Esophagus muscularis mucosa (tissue), 4 donors: ENCODE measurements at regions not wholly inside any gene's neighbourhood (a gene's known extent, or its start where the extent isn't known, plus 50 kb on each side); places are given as distances from the start of the nearest gene placed in this dataset.

ENCODE experiments used
- DNase-seq: peaks from one replicate; pipeline ENCODE4 v3.0.0-alpha.2; 2017; ENCODE audit errors: extremely low spot score
- H3K27ac ChIP-seq, 4 donors: fragments of 200-600 bp; sonication (generic); replicated peaks in 1 of 4; 1 replicate in 3 of 4; 2 replicates in 1 of 4; pipeline ENCODE4 v1.5.1; 2016 to 2019; ENCODE audit warnings: mild to moderate bottlenecking in 1 of 4
- H3K27me3 ChIP-seq, 4 donors: fragments of 200-600 bp; sonication (generic); one replicate each; pipeline versions ENCODE4 v1.5.1 to v1.6.0; 2016 to 2019
- H3K36me3 ChIP-seq, 4 donors: fragments of 200-600 bp; sonication (generic); one replicate each; pipeline ENCODE4 v1.5.1; 2016 to 2019
- H3K4me1 ChIP-seq, 4 donors: fragments of 200-600 bp; sonication (generic); one replicate each; pipeline ENCODE4 v1.5.1; 2016 to 2019
- H3K4me3 ChIP-seq, 4 donors: fragments of 200-600 bp; sonication (generic); 1 replicate in 2 of 4; 2 replicates in 2 of 4; pipeline ENCODE4 v1.5.1; 2016 to 2019; ENCODE audit warnings: mild to moderate bottlenecking in 4 of 4, moderate library complexity in 1 of 4
- H3K9me3 ChIP-seq, 4 donors: fragments of 200-600 bp; sonication (generic); 1 replicate in 3 of 4; 2 replicates in 1 of 4; pipeline ENCODE4 v1.5.1; 2016 to 2019
- CTCF ChIP-seq, 3 experiments: fragments of 200-600 bp in 2 of 3; fragments of 450-650 bp in 1 of 3; sonication (generic) in 2 of 3; IDR thresholded peaks; one replicate each; pipeline ENCODE4 v1.5.1; 2017 to 2019; ENCODE audit warnings: antibody characterized with exemption in 3 of 3, mild to moderate bottlenecking in 2 of 3, moderate library complexity in 1 of 3
- EP300 ChIP-seq: sonication (generic); formaldehyde crosslinking; IDR thresholded peaks from one replicate; pipeline ENCODE4 v1.6.1; 2017; ENCODE audit warnings: antibody characterized with exemption
- POLR2A ChIP-seq: fragments of 450-650 bp; IDR thresholded peaks from one replicate; pipeline ENCODE4 v1.6.1; 2017; ENCODE audit warnings: antibody characterized with exemption, moderate library complexity, mild to moderate bottlenecking, low read depth
- POLR2AphosphoS5 ChIP-seq, 2 donors: sonication (generic); formaldehyde crosslinking; IDR thresholded peaks; one replicate each; pipeline ENCODE4 v1.6.1; 2017; ENCODE audit warnings: antibody characterized with exemption in 2 of 2
- WGBS: methylation state at CpG from one replicate; pipeline ENCODE4 v1.1.5; 2018; 5-methylcytosine and 5-hydroxymethylcytosine counted together
- intact Hi-C: fragments of 100-400 bp; cut with DNase I; formaldehyde crosslinking; loops from one replicate; pipeline ENCODE4 v1.15.1; 2023

DNA sequence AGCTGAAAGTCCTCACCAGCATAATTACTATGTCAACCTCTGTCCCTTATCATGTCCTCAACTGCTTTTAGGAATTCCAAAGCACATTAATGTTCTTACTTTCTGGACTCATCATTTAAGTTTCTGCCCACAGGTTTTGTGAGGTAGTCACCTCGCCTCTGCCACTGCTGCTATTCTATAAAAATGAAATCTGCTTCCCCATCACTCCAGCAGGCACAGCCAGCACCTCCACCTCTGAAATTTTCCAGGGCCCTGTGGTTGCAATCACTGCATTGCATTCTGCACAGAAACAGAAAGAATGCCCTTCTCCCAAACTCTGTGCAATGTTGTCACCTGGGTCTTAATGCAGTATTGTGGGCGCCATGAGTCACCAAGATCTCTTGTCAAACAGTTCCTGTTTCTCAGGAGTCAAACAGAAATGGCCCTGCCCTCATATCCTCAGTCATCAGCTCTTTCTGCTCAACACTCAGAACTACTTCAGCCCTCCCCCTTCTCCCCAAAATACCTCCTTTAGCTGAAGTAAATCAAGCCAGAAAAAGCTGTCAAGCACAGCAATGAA is 529.2 kb upstream of the NBEA start:
- DNase-seq: no peak
- no peaks in the 10 kb centered on the region for H3K27me3 ChIP-seq
- no peaks in the 10 kb centered on the region for H3K36me3 ChIP-seq
- H3K4me3 ChIP-seq: no peak overlapping the region
- H3K9me3 ChIP-seq: no peaks in the 10 kb centered on the region
- peaks cover 0 to 3% (median 0%) of the 10 kb centered on the region in 4 donors for H3K4me1 ChIP-seq
- intact Hi-C loops: no loop called here
- WGBS: 80% methylated on average over 2 of the region's 2 CpGs
- TF ChIP-seq POLR2AphosphoS5 (IDR thresholded peaks at IDR 0.05): no peak
- TF ChIP-seq CTCF (IDR thresholded peaks at IDR 0.05): no peak
- TF ChIP-seq POLR2A: no peak
- no peak for TF ChIP-seq EP300
- H3K27ac ChIP-seq: no peak overlapping the region

DNA sequence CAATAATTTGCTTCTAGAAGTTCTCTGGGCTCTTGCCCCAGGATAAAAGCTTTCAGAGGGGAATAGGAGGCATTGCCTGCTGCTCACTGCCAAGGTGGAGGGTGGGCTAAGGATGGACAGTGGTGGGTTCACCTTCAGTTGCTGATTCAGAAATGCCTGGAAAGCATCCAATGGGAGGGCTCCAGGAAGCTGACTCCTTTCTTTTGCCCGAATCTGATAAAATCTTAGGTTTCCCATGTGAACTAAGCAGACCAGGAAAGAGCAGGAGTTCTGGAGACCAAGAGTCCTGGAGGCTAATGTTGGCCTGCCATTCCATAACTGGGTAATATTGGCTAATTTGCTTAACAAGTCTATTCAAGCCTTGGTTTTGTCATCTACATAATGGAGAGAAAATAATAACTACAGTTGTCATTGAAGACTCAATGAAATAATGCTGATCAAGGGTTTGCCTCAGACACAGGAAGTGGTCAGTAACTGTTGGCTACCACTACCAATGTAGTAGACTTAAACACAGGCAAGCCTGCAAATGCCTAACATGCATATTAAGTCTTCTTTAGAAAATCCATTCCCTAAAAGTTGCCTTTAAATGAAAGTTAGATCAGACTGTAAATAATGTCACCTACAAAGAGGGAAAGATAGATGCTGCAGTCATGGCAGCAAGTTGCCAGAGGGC is 528.4 kb upstream of the NBEA start:
- Histone ChIP-seq H3K4me3 (no peak overlapping the region), H3K4me1 (peaks cover 0 to 3% (median 0%) of the 10 kb centered on the region in 4 donors), H3K27ac (no peak overlapping the region), H3K27me3 (no peaks in the 10 kb centered on the region), H3K9me3 (no peaks in the 10 kb centered on the region), H3K36me3 (no peaks in the 10 kb centered on the region)
- intact Hi-C loops: no loop called here
- 79% methylated on average over 1 of the region's 1 CpG for WGBS
- TF ChIP-seq CTCF (IDR thresholded peaks at IDR 0.05) (no peak), POLR2A (no peak), POLR2AphosphoS5 (IDR thresholded peaks at IDR 0.05) (no peak), EP300 (no peak)
- no peak for DNase-seq

DNA sequence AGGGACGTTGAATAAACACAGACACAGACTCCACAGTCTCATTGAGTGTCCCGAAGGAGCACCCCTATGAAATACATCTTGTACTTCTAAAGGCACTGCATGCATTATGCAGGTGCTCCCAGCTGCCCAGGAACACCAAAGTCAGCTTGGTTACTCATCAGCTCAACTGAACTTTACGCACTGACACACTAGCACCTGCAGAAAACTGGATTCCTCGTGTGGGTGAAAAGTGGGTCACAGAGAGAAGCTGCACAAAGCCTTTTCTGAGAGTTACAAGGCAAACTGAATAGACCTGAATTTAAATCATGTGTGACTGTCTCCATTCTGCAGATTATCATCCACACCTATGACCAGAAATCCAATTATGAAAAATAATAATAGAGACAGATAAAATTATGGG is 527.5 kb upstream of the NBEA start:
- H3K27me3 ChIP-seq: no peaks in the 10 kb centered on the region
- peaks cover 0 to 2% (median 0%) of the 10 kb centered on the region in 4 donors for H3K4me1 ChIP-seq
- intact Hi-C loops: no loop called here
- H3K27ac ChIP-seq: no peak overlapping the region
- H3K9me3 ChIP-seq: no peaks in the 10 kb centered on the region
- no peak for TF ChIP-seq POLR2AphosphoS5 (IDR thresholded peaks at IDR 0.05)
- no peak for TF ChIP-seq POLR2A
- no peak for TF ChIP-seq EP300
- no peak for TF ChIP-seq CTCF (IDR thresholded peaks at IDR 0.05)
- H3K36me3 ChIP-seq: no peaks in the 10 kb centered on the region
- H3K4me3 ChIP-seq: no peak overlapping the region
- no peak for DNase-seq
- 92% methylated on average over 4 of the region's 4 CpGs for WGBS

GRCh38 chr13:34416971-34417380 is 525.1 kb upstream of the NBEA start:
- no peak overlapping the region for H3K4me3 ChIP-seq
- H3K36me3 ChIP-seq: no peaks in the 10 kb centered on the region
- no peaks in the 10 kb centered on the region for H3K9me3 ChIP-seq
- H3K27me3 ChIP-seq: no peaks in the 10 kb centered on the region
- no peak overlapping the region for H3K27ac ChIP-seq
- no peaks in the 10 kb centered on the region for H3K4me1 ChIP-seq
- intact Hi-C loops: no loop called here
- 66% methylated on average over 4 of the region's 5 CpGs for WGBS
- TF ChIP-seq CTCF (IDR thresholded peaks at IDR 0.05): no peak
- no peak for TF ChIP-seq POLR2A
- no peak for TF ChIP-seq POLR2AphosphoS5 (IDR thresholded peaks at IDR 0.05)
- TF ChIP-seq EP300: no peak
- DNase-seq: no peak

DNA sequence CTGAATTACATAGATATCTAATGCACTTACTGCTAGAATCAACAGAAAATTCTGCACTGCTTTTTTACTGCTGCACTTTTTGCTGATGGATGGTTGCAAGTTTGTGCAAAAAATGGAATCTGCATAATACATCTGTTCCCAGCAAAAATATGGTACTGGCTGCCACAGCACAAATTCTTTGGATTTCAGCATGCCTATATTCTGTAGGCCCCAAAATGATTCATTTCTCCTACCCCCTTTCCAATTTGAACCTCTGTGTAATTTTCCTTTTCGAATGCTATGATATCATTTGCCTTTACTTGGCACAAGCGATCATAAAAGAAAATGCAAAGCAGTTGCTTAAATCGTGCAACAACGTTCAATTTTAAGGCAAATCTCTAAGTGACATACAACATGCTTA is 524.2 kb upstream of the NBEA start:
- H3K4me3 ChIP-seq: no peak overlapping the region
- H3K27me3 ChIP-seq: no peaks in the 10 kb centered on the region
- 93% methylated on average over 4 of the region's 4 CpGs for WGBS
- no peak for DNase-seq
- H3K27ac ChIP-seq: no peak overlapping the region
- intact Hi-C loops: no loop called here
- no peaks in the 10 kb centered on the region for H3K9me3 ChIP-seq
- H3K4me1 ChIP-seq: no peaks in the 10 kb centered on the region
- H3K36me3 ChIP-seq: no peaks in the 10 kb centered on the region
- TF ChIP-seq EP300 (no peak), POLR2A (no peak), CTCF (IDR thresholded peaks at IDR 0.05) (no peak), POLR2AphosphoS5 (IDR thresholded peaks at IDR 0.05) (no peak)
